Endometrium (tissue), 2 donors: ENCODE measurements at regions not wholly inside any gene's neighbourhood (a gene's known extent, or its start where the extent isn't known, plus 50 kb on each side); places are given as distances from the start of the nearest gene placed in this dataset.
"Not testable (repeated sequence)": the region's sequence is repeated elsewhere in the genome, so short reads cannot be mapped to it uniquely, and the experiment has no call there.

Experiments
- FAIRE-seq: peaks from 2 replicates; lab custom pipeline; 2012; peaks lifted over from hg19 to GRCh38; lab: Jason Lieb, UNC
- donor health status: control.
- donor health status: control.

- not testable (repeated sequence) for FAIRE-seq
These were observed 424.3 kb upstream of the ZNF337 start for GRCh38 chr20:26120920-26121319.

GRCh38 chr20:26094498-26094897 is 397.8 kb upstream of the ZNF337 start:
- not testable (repeated sequence) for FAIRE-seq

- not testable (repeated sequence) for FAIRE-seq
These were observed 395.3 kb upstream of the ZNF337 start for GRCh38 chr20:26091921-26092320.

GRCh38 chr20:26086195-26086594 is 389.5 kb upstream of the ZNF337 start:
- FAIRE-seq: not testable (repeated sequence)

GRCh38 chr20:26073972-26074371 is 377.3 kb upstream of the ZNF337 start:
- FAIRE-seq: not testable (repeated sequence)

DNA sequence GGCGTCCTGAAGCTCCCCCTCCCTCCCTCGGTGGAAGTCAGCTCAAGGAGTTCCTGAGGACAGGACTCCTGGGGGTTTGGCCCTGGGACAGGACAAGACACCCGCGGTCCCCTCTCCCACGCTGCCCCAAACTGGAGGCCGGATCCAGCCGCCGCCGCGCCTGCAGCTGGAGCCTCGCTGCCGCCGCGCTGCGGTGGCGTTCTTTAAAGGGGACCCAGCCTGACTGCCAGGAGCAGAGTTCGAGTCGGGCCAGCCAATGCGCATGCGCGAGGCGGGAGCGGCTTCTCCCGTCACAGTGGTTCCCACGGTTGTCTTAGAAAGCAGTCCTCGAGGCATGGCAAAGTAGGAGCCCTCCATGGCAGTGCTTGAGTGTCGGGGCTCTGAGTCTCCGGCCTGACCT is 362.7 kb upstream of the ZNF337 start:
- FAIRE-seq: not testable (repeated sequence)

DNA sequence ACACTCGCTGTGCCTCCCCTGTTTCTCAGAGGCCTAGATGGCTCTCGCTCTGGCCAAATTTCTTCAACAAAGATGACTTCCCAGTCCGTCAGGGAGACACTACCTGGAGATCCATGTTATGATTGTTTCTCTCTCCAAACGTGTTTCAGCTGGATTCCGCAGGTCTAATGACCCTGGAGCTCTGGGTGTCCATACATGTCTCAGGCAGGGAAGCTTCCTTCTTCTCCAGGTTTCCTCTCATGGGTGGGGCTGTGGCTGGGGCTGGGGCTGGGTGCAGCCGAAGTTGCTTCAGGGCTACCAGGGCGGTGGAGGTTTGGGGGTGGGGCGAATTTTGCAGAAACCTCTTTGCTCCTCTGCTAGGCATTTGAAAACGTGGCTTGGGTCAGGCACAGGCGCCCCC is 361.8 kb upstream of the ZNF337 start:
- not testable (repeated sequence) for FAIRE-seq

GRCh38 chr20:26057135-26057752 is 360.6 kb upstream of the ZNF337 start:
- FAIRE-seq: not testable (repeated sequence)

DNA sequence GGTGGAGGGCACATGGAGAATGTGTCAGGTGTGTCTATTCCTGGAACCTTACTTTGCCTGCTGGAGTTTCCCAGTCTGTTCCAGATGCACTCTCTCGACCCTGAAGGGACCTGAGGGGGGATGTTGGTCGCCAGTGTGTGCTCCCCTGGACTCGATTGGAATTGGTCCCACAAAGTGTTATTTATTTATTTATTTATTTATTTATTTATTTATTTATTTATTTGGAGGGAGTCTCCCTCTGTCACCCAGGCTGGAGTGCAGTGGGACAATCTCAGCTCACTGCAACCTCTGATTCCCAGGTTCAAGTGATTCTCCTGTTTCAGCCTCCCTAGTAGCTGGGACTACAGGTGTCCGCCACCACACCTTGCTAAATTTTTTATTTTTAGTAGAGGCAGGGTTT is 329.1 kb upstream of the ZNF337 start:
- not testable (repeated sequence) for FAIRE-seq

DNA sequence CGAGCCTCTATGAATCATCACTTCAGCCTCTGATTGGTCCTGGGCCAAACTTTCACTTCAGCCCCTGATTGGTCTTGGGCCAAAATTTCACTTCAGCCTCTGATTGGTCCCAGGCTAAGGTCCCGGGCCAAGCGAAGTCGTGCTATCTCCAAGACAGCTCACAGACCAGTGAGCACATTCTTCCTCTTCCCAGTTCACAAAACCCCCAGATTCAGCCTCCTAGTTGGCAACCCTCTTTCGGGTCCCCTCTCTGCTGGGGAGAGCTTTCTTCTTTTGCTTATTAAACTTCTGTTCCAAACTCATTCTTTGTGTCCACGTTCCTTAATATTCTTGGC is 314.3 kb upstream of the ZNF337 start:
- not testable (repeated sequence) for FAIRE-seq

DNA sequence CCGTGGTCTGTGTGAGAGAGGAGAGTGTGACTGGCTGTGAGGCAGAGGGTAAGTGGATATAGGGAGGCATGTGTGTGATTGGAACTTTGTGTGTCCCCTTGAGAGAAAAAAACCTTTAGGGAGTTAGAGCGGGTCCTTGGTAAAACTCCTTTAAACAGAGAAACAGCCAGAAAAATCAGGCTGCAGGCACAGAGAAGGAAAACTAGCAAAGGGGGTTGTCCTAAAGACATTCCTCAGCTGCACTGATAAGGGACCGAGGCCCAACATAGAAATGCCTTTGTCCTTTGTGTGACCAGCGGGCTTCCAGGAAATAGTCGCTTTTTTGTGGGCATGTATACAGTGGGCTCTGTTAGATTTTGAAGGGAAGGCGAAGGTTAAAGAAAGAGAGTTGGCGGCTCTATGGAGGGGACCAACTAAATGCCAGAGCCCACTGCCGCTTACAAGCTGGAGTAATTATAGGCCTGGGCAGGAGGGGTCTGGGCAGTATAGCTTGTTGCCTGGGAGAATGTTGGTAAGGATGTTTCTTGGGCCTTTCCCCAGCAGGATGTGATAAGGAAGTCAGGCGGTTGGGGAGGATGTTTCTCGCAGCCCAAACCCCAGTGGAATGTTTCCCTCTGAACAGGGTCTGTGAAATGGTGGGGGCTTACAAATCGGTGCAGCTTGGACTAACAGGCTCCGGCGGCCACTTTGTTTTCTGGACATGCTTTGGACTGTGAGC is 313.7 kb upstream of the ZNF337 start:
- not testable (repeated sequence) for FAIRE-seq

DNA sequence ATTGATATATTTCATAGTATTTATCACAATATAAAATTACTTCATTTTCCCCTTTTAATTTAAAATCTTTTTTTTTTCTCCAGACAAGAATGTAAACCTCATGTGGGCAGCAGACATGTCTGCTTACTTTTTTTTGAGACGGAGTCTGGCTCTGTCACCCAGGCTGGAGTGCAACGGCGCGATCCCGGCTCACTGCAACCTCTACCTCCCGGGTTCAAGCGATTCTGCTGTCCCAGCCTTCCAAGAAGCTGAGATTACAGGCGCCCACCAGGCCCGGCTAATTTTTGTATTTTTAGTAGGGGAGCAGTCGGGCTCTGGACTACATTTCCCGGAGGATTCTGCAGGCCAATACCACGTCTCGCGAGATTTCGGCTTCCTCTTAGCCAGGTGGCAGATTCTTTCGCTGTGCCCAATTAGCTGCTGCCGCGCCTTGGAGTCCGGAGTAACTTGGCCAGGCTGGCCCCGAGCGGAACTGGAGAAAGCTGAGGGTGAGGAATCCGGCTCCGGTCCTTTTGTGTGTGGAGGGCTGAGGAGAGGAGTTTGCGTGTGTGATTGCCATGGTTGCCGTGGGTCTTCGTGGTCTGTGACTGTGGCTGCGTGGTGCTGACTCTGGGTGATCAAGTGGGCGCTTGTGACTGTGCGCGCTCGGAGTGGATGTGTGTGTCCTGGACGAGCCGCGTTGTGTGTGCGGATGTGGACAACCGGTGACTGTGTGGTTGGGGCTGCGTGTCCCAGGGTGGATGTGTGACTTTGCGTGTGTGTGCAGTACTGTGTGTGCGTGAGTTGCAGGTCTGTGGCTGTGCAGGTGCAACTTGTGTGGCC is 313.0 kb upstream of the ZNF337 start:
- not testable (repeated sequence) for FAIRE-seq

DNA sequence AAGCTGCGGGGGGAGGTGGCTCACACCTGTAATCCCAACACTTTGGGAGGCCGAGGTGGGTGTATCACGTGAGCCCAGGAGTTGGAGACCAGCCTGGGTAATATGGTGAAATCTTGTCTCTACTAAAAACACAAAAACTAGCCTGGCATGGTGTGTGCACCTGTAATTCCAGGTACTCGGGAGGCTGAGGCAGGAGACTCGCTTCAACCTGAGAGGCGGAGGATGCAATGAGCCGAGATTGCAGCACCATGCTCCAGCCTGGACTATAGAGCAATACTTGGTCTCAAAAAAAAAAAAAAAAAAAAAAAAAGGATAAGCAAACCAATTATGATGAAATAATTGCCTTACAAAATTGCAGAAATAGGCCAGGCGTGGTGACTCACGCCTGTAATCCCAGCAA is 311.4 kb upstream of the ZNF337 start:
- not testable (repeated sequence) for FAIRE-seq

- not testable (repeated sequence) for FAIRE-seq
These were observed 309.5 kb upstream of the ZNF337 start for GRCh38 chr20:26006164-26006563.

DNA sequence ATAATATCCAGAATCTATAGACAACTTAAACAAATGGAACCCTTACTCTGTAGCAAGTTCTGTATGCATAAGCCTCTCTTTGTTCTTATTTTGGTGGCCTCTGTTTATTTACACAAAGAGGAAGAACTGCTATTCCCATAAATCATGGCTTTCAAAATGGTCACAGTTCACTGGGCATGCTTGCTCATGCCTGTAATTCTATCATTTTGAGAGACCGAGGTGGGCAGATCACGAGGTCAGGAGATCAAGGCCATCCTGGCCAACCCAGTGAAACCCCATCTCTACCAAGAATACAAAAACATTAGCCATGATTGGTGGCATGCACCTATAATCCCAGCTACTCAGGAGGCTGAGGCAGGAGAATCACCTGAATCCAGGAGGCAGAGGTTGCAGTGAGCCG is 307.3 kb upstream of the ZNF337 start:
- not testable (repeated sequence) for FAIRE-seq

DNA sequence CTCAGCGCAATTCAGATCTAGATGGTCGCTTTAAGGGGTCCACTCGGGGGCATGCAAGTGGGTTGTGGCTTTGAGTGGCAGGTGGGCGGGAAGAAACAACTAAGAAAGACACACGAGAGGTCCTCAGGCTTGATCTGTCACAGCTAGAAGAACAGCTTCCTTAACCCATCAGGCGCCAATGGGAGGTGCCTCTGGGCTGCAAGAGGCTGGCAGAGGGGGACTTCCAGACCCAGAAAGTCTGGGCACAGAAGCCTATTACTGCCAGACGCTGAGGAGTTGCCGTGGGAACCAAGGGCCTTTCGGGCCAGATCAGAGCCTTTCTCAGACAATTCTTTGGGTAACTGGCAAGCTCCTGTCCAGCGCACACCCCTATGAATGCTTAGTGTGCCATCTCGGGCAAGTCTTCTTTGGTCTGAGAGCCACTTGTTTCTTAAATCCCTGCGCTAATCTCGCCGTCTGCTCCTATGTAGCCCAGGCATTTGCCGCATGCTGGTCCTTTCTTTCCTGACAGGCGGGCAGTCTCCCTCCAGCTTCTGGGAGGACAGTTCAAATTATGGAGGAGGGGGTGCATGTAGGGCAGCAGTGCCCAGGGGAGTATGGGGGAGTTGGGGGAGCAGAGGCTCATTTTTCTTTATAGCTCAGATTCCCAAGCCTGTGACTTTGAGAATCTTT is 300.9 kb upstream of the ZNF337 start:
- FAIRE-seq: not testable (repeated sequence)

DNA sequence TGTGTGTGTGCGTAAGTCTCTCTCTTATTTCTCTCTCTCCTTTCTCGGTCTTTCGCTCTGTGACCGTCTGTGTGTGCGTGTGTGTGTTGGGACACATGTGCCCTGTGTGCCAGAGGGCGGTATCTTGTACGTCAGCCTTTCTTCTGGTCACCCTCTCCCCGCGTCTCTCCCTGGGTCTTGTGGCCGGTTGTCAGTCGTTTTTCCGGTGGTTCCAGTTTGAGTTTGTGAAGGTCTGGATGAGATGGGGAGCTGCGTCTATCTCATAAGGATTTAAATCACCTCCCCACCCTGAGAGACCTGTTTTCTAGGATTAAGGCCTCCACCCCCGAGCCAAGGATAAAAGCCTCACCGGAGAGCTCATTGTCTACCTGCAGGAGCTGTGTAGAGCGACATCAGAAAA is 295.5 kb upstream of the ZNF337 start:
- no peak for FAIRE-seq

DNA sequence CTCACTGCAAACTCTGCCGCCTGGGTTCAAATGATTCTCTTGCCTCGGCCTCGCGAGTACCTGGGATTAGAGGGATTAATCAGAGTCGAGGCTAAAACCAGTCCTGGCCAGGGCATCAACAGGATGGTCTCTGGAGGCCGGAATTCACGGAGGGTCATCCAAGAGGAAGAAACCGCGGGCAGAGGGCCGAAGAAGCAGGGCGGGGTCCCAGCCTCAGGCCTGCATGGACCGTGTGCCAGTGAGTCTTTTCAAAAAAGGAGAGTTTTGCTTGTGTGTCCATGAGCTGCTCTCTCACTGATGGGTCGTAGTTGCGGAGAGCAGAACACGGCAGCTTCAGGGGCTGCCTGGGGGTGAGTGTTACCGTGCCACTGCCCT is 295.1 kb upstream of the ZNF337 start:
- no peak for FAIRE-seq

GRCh38 chr20:25991051-25991755 is 294.6 kb upstream of the ZNF337 start:
- FAIRE-seq: no peak

GRCh38 chr20:25989686-25990085 is 293.0 kb upstream of the ZNF337 start:
- FAIRE-seq: not testable (repeated sequence)

GRCh38 chr20:25989196-25989595 is 292.5 kb upstream of the ZNF337 start:
- no peak for FAIRE-seq
